Pons (tissue), 1 donor: ENCODE measurements at regions not wholly inside any gene's neighbourhood (a gene's known extent, or its start where the extent isn't known, plus 50 kb on each side); places are given as distances from the start of the nearest gene placed in this dataset.
"Not testable (repeated sequence)": the region's sequence is repeated elsewhere in the genome, so short reads cannot be mapped to it uniquely, and the experiment has no call there.

Source experiments
- DNase-seq: peaks from one replicate; pipeline ENCODE4 v3.0.0-alpha.2; 2016; ENCODE audit warnings: low spot score

DNA sequence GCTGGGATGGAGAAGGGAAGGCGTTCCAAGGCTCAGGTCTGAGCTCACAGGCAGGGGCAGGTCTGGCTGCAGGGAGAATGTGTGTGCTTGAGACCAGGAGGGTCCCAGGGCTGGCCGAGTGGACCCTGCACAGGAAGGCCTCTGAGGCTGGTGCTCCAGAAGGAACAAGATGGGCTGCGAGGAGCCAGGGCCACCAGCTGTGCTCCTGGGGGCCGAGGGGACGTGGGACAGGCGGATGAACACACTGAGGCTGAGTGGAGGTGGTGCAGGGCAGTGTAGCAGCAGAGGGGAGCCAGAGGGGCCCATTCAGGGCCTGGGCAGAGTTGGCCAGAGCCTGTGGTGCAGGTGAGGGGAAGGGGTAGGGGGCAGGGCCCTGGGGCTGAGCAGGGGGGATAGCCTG lies 249.7 kb downstream of the TMEM121 start:
- DNase-seq, result not testable (repeated sequence)

DNA sequence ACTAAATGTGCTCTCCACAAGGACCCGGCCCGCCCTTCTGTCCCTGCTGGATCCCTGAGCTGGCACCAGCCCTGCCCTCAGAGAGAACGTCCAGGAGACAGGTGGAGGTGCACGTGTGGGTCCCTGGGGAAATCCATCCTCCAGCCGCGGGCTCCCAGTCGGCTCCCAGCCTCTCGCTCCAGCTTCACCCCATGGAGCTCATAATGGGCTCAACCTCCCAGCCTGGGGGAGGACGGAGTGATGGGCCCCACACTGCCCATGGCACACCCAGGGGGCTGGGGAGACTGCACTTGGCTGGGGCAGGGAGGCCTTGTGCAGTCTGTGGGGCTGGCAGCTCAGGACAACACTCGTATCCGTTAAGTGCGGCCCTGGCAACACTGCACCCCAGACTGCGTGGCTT lies 250.5 kb downstream of the TMEM121 start:
- no peak for DNase-seq

DNA sequence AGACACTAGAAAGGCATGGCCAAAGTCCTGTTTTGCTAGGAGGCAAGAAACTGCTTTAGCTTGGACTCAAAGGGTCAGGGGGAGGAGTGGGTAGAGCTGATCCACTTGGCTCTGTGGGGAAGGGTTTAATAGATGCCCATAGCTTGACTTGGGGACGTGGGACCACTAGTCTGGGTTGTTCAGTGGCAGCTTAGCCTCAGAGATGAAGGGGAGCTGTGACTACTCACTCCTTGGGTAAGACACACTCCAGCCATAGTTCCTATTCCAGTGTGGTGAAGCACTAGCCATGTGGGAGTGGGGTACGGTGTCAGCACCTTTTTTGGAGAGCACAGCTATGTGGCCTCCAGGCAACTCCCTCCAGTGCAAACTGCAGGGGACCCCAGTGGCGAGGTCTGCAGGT lies 257.3 kb downstream of the TMEM121 start:
- DNase-seq, result no peak

DNA sequence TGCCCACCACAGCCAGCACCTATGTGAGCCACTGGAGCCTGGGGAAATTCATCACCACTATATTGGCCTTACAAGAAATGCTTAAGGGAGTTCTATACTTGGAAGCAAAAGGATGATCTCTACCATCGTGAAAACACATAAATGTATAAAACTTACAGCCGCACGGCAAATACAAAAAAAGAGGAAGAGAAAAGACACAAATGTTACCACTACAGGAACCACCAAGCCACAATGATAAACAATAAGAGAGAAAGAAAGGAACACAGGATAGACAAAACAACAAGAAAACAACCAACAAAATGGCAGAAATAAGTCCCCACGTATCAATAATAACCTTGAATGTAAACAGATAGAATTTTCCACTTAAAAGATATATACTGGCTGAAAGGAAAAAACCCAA lies 267.5 kb downstream of the TMEM121 start:
- no peak for DNase-seq

DNA sequence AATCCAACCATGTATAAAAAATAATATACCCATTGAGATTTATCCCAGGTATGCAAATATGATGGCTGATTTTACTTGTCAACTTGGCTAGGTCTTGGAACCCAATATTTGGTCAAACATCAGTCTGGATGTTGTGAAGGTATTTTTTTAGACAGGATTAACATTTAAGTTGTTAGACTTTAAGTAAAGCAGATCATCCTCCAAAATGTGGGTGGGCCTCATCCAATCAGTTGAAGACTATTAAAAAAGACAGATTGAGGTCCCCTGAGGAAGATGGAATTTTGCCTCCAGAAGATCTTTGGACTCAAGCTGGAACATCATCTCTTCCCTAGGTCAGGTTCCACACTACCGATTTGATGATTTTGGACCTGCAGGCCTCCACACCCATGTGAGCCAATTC lies 271.2 kb downstream of the TMEM121 start:
- DNase-seq, result no peak

DNA sequence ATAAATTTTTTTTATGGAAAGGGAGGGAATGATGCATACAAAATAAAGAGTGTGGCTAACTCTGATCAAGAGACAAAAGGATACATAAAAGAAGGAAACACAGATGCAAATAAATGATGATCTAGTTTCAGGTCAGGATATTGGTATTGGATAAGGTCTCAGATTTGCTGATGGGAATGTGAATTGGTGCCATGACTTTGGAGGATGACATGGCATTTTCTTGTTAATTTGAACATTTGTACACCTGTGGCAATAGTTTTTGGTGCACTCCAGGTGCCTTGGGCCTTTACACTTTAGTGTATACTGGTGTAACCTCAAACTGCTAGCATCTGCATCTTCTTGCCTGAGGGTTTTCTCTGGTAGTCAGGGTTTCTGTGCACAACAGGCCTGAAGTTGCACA lies 279.3 kb downstream of the TMEM121 start:
- DNase-seq, result no peak

DNA sequence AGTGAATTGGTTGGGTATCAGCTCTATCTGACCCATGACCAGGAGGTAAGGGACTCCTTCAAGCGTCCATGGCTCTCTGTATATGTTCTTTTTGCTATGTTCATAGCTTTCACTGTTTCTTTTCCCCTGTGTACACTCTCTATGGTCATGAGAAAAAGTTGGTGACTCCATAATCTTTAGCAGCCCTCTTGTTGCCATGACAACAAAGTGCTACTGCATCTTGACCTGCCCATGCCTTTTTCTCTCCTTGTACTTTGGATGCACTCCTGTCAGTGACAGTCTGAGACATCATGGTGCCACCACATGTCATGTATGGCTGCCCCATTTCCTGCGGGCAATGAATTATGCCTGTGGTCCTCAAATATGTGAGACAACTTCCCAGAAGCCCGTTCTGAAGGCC lies 280.2 kb downstream of the TMEM121 start:
- DNase-seq, result no peak

DNA sequence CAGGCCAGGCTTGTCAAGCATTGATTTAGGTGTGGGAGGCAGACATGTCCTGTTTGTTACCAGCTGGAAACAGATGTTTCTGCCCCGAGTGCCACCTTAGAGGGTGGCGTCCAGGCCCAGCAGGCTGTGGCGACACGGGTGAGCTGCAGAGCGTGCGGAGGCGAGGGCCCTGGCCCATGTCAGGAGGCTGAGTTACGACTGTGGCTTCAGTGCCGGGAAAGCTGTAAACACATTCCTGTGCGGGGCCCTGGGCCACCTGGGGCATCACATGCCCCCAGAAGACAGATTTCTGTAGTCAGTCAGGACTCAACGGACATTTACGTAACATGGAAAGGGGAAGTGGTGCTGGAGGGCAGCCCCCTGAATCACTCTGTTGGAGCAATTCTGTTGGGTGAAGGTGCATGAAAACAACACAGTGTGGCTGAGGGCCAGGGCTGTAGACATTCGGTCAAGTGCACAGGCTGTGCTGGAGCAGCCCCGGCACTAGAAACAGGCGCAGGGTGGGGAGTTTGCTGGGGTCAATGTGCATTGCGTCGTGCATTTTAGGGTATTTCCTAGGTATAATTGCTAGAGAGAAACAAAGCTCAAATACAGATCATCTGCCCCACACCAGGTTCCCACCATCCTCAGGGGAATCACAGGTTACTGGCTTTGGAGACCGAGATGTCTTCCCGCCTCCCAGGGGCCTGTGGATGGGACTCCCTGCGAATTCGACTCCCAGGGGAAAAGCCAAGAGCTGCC lies 291.8 kb downstream of the TMEM121 start:
- DNase-seq, result no peak

DNA sequence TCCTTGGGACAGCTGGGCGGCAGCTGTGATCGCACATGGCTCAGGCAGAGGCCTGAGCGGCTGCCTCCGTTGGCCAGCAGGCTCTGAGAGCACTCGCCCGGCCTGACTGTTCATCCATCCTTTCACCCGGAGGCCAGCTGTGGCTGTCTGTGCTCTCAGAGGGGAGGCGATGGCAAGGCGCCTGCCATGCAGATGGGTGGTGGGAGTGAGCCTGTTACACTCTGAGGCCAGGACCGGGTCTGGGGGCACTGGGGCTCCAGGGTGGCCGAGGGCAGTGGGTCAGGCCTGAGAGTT lies 292.3 kb downstream of the TMEM121 start:
- DNase-seq, result no peak

DNA sequence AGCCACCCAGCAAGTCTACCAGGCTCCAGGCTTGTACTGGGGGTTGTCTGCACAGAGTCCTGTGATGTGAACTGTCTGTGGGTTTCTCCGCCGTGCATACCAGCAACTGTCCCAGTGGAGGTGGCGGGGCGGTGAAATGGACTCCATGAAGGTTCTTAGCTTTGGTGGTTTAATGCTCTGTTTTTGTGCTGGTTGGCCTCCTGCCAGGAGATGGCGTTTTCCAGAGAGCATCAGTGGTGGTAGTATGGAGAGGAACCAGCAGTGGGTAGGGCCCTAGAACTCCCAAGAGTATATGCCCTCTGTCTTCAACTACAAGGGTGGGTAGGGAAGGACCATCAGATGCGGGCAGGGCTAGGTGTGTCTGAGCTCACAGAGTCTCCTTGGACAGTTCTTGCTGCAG lies 303.8 kb downstream of the TMEM121 start:
- DNase-seq, result no peak

DNA sequence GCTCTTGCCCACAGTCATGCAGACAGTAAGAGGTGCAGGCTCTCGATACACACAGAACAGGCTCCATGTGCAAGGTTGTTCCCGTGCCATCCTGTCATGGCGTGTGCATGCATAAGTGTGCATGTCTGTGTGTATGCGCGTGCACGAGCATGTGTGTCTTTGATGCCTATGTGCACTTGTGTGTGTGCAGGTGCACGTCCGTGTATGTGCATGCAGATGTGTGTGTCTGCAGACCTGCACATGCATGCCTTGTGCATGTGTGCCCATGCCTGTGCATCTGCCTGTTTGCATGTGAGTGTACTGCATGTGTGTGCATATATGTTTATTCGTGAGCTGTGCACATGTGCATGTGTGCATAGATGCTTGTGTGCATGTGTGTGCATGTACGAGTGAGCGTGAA lies 309.8 kb downstream of the TMEM121 start:
- no peak for DNase-seq

DNA sequence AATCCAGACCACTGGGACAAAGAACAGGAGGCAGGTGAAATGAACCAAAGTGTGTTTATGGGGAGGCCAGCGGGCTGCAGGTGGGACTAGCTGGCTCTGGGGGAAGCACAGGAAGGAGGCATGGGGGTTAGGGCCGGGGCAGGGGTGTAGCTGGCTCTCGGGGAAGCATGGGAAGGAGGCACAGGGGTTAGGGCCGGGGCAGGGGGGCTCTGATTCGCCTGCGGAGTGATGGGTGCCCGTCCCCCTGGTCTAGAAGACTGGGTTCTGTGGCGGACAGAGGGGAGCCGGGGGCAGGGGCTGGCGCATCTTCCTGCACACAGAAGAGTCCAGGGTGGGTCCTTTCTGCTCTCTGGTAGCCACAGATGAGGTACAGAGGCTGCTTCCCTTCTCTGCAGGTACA lies 310.3 kb downstream of the TMEM121 start:
- no peak for DNase-seq

DNA sequence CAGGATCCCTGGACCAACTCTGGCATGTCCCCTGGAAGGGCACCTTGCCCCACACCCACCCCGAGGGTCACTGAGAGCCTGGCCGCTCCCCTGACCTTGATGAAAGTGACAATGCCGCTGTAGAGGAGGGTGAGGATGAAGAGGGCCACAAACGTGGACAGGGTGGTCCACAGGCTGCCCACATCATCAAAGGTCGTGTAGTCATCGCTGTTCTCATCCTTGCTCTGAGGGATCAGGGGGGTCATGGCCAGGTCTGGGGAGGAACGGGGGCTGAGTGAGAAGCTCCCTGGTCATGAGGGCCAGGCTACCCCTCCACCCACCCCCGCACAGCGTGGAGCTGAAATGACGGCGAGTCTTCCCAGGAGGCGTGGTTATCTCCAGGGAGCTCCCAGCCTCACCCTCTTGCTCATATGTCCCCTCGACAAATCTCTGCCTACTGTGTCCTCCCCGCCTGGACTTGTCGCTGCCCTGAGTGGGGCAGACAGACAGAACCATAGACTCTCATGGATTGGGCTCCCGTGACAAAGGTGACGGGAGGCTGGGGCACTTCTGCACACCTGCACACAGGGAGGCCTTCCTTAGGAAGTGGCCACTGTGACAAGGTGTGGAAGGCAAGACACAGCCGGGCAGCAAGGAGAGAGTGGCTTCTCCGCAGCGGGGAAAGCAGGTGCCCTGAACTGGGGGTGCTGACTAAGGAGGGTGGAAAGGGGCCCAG lies 311.1 kb downstream of the TMEM121 start:
- no peak for DNase-seq

DNA sequence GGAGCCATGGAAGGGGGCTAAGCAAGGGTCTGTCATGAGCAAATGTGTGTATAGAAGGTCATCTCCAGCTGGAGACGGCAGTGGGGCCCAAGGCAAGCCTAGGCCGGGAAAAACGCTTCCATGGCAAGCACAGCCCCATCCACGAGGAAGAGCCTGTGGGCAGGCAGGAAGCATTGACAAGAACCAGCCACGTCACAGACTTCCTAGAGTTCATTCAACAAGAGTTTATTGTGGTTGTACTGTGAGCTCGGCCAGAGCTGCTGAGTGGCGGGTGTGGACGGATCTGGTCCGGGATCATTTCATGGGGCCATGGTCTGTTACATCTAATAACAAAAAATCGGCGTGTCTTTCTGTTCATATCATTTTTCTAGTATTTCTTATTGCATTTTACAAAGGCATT lies 311.7 kb downstream of the TMEM121 start:
- no peak for DNase-seq

DNA sequence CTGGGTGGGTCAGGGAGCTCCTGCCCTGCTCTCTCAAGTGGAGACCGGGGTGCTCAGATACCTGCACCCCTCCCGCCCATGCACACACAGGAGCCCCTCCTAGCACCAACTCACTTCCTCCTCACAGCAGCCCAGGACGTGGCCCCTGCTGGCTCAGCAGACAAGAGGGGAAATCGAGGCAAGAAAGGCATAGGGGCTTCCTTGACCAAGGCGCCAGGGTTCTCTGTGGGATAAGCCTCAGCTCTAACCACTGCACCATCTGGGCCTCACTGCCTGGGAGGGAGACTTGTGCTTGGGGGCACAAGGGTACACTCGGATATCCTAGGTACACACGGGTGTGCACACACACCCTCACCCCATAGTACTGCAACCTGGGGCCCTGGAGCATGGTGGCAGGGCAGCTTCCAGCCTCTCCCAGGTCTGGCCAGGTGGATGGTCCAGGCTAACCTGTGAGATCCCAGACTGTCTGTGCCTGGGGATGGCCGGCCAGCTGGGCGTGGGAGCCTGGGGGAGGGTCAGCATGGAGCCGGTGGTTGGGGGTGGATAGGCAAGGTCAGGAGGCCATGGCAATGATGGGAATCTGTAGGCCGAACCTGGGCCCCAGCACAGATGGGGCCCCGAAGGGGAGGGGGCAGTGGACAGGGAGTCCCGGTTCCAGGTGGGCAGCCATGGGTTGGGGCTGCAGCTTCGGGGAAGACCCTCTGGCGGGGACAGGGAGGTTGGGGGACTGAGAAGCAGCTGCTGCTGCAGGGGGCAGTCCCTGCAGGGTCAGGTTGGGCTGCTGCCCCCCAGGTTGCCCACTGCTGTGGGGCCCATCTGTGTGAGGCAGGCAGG lies 312.4 kb downstream of the TMEM121 start:
- DNase-seq, result no peak

DNA sequence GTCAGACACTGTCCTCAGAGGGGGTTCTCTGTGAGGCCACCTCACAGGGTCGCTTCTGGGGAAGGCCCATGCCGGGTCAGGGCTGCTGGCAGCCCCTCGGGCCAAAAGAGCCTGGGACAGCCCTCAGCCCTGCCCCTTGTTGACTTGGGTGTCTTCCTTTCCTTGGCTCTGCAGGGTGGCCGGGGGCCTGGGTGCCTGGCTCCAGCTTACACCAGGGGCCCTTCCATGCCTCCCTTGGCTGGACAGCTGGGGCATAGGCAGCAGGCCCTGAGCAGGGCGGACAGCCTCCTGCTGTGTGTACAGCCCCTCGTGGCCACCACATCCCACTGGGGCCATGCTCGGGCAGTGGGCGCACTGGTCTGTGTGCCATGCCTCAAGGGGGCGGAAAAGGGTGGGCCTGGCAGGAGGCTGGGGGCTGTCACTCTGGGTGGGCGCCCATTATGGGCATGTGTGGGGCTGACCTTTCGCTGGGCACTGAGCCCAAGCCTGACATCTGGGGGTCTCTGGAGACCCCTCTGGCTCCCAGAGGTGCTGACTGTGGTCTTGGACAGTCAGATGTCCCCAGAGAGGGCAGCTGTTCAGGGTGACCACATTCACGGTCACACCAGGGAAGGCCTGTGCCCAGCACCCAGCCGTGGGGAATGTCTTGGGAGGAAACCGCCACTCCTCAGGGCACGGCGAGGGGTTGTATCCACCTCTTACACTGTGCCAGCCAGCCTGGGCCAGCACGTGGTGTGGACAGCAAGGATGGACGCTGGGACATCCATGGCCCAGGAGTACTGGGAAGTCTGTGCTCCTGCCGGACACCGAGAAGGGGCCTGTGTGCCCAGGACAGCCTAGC lies 313.3 kb downstream of the TMEM121 start:
- DNase-seq, result no peak

DNA sequence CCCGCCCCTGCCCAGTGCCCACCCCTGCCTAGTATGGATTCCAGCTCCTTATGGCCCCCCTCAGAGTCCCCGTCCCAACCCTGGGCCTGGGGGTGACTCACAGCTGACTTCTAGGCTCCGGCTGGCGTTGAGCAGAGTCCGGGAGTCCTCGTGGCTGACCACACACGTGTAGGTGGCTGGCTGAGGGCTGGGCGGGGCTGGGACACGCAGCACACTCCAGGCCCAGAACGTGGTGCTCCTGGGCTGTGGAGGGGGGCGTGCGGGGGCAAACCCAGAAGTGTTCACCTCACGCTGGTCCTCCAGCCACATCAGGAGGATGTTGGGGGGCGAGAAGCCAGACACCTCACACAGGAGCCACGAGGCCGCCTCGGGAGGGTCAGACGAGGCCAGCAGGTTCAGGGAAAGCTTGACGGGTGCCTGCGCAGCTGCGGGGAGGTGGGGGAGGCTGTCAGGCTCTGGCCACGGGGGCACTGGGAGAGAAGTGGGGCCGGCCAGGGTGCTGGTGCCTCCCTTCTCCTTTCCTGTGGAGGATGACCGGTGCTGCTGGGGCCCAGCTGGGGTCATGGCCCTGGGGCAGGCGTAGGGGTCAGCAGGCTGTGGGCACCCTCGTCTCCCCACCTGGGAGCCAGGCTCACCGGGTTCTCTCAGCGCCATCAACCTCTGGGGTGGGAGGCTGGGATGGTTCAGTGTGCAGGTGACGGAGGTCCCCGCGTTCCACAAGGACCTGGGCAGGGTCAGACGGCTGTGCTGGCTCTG lies 314.1 kb downstream of the TMEM121 start:
- DNase-seq, result no peak

DNA sequence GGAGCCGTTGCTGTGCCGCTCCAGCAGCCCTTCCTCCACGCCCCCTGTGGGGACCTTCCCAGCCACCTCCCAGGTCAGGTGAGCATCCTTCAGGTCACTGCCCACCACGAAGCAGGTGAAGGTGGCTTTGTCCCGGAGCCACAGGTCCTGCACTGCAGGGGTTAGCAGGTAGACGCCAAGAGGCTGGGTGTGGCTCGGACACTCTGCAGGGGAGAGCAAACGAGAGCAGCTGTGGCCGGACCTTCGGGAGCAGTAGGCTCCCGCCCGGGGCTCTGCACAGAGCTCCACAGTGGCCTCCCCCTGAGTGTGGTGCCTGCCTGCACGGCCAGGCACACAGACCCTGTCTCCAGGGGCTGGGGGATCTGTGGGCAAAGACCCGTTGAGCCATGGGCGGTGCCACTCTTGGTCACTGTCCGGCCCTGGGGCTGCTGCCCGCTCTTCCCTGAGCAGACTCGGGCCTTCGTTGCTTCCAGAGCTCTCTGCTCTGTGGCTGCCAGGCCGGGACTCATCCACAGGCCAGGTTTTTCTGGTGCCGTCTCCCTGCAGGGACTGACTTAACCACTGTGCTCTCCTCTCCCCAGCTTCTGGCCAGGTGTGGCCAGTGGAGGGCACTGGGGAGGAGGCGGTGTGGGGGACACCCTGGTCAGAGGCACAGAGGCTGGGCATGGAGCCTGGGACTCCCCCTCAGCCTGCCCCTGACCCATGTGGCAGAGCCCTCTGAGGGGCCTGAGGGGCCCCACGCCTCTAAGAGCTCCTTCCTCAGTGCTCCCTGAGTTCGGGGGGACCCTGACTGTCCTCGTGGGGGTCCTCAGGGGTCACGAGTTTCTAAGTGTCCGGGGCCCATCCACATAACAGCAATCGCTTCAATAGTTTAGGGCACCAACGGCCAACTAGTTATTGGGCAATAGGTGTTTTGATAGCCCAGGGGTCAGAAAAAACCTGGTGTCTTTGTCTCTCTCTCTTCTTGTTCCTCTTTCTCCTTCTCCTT lies 314.9 kb downstream of the TMEM121 start:
- DNase-seq, result no peak

DNA sequence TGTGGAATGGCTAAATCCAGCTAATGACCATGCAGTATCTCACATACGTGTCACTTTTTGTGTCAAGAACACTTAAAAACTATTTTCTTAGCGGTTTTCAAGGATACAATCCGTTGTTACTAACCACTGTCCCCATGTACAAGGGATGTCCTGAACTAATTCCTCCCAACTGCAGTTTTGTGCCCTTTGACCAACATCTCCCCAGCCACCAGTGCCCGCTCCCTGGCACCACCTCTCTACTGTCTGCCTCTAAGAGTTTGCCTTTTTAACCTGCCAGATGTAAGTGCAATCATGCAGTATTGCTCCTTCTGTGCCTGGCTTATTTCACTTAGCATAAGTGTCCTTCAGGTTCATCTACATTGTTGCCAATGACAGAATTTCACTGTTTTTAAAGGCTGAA lies 315.7 kb downstream of the TMEM121 start:
- no peak for DNase-seq

DNA sequence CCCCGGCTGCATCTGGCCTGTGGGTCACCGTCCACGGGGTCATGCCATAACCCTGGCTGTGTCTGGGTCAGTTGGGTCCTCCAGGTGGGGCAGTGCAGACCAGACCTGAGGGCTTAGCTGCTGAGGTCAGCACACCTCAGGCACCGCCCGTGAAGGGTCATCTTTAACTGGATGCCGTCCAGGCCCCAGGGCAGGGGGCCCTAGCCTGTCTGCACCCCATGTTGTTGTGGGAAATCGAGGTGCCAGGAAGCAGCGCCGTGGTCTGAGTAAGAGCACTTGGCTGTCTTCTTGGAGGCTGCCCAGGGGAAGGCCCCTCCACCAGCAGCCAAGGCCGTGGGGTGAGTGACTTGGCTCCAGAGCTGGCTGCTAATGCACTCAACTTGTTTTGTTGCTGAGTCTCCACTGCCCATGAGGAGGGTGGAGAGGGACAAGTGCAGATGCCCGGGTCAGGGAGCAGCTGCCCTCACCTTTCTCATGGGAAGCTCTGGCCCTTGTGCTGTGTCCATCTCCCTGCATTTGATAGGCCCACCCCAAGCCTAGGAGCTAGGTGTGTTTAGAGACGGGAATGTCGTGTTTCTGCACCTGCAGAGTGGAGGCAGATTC lies 317.2 kb downstream of the TMEM121 start:
- no peak for DNase-seq
